ENCODE measurements at regions not wholly inside any gene's neighbourhood (a gene's known extent, or its start where the extent isn't known, plus 50 kb on each side); places are given as distances from the start of the nearest gene placed in this dataset.

- TF ChIP-seq CTCF (IDR thresholded peaks at IDR 0.05; ENCODE audit: low read depth, low read length, poor library complexity, severe bottlenecking) (no peak), EZH2phosphoT487 (IDR thresholded peaks at IDR 0.05; ENCODE audit: borderline replicate concordance, low read length) (no peak)
Observed at GRCh38 chr7:17421941-17422340, 123.5 kb downstream of the AHR start.

Measured in DOHH2 (cell line).